ENCODE measurements at regions not wholly inside any gene's neighbourhood (a gene's known extent, or its start where the extent isn't known, plus 50 kb on each side); places are given as distances from the start of the nearest gene placed in this dataset.
A peak's percentile ranks its signal among the peaks of the same experiment; 100 is the strongest.

GRCh38 chr3:177312491-177312890 is 115.2 kb upstream of the TBL1XR1 start:
- TF ChIP-seq CTCF (IDR thresholded peaks at IDR 0.05; ENCODE audit: low read depth, low read length) = no peak
- Histone ChIP-seq H3K9me3 (ENCODE audit: low read depth) (no peaks in the 10 kb centered on the region), H3K27ac (no peak overlapping the region), H3K36me3 (no peaks in the 10 kb centered on the region), H3K27me3 (no peaks in the 10 kb centered on the region), H3K4me3 (no peak overlapping the region), H3K4me1 (ENCODE audit: low read depth) (no peaks in the 10 kb centered on the region)
- DNase-seq (ENCODE audit: low read depth in 1 of 2, low spot score in 1 of 2) = no peak

- no peaks in the 10 kb centered on the region for H3K27me3 ChIP-seq
Measured at GRCh38 chr3:177314897-177315296, 117.6 kb upstream of the TBL1XR1 start.

GRCh38 chr3:177317247-177317646 is 120.0 kb upstream of the TBL1XR1 start:
- TF ChIP-seq CTCF (IDR thresholded peaks at IDR 0.05; ENCODE audit: low read depth, low read length) = no peak
- Histone ChIP-seq H3K4me1 (ENCODE audit: low read depth) (peaks cover 17% of the 10 kb centered on the region), H3K36me3 (no peaks in the 10 kb centered on the region), H3K27me3 (no peaks in the 10 kb centered on the region), H3K27ac (no peak overlapping the region), H3K9me3 (ENCODE audit: low read depth) (no peaks in the 10 kb centered on the region), H3K4me3 (no peak overlapping the region)
- DNase-seq (ENCODE audit: low read depth in 1 of 2, low spot score in 1 of 2) = no peak

More at GRCh38 chr3:177314897-177315296, 117.6 kb upstream of the TBL1XR1 start:
- no peak for TF ChIP-seq CTCF (IDR thresholded peaks at IDR 0.05; ENCODE audit: low read depth, low read length)
- DNase-seq (ENCODE audit: low read depth in 1 of 2, low spot score in 1 of 2) = no peak
- H3K4me1 ChIP-seq (ENCODE audit: low read depth) = no peaks in the 10 kb centered on the region
- H3K36me3 ChIP-seq = no peaks in the 10 kb centered on the region
- no peaks in the 10 kb centered on the region for H3K9me3 ChIP-seq (ENCODE audit: low read depth)
- H3K27ac ChIP-seq = no peak overlapping the region
- no peak overlapping the region for H3K4me3 ChIP-seq

- H3K4me3 ChIP-seq = no peak overlapping the region
- DNase-seq (ENCODE audit: low read depth in 1 of 2, low spot score in 1 of 2) = no peak
- no peak overlapping the region for H3K27ac ChIP-seq
- no peaks in the 10 kb centered on the region for H3K9me3 ChIP-seq (ENCODE audit: low read depth)
- no peaks in the 10 kb centered on the region for H3K27me3 ChIP-seq
- H3K4me1 ChIP-seq (ENCODE audit: low read depth) = peaks cover 17% of the 10 kb centered on the region
- TF ChIP-seq CTCF (IDR thresholded peaks at IDR 0.05; ENCODE audit: low read depth, low read length) = no peak
- H3K36me3 ChIP-seq = no peaks in the 10 kb centered on the region
Measured at GRCh38 chr3:177318559-177318958, 121.3 kb upstream of the TBL1XR1 start.

GRCh38 chr3:177320765-177321247 is 123.5 kb upstream of the TBL1XR1 start:
- no peak overlapping the region for H3K4me3 ChIP-seq

More at GRCh38 chr3:177320765-177321247, 123.5 kb upstream of the TBL1XR1 start:
- peaks cover 17% of the 10 kb centered on the region for H3K4me1 ChIP-seq (ENCODE audit: low read depth)
- H3K27me3 ChIP-seq = no peaks in the 10 kb centered on the region
- no peaks in the 10 kb centered on the region for H3K9me3 ChIP-seq (ENCODE audit: low read depth)
- no peaks in the 10 kb centered on the region for H3K36me3 ChIP-seq
- TF ChIP-seq CTCF (IDR thresholded peaks at IDR 0.05; ENCODE audit: low read depth, low read length) = no peak
- H3K27ac ChIP-seq = peak overlapping the region; percentile 44
- DNase-seq (ENCODE audit: low read depth in 1 of 2, low spot score in 1 of 2) = peak; percentile 20 to 69
